ENCODE measurements at regions not wholly inside any gene's neighbourhood (a gene's known extent, or its start where the extent isn't known, plus 50 kb on each side); places are given as distances from the start of the nearest gene placed in this dataset.

DNA sequence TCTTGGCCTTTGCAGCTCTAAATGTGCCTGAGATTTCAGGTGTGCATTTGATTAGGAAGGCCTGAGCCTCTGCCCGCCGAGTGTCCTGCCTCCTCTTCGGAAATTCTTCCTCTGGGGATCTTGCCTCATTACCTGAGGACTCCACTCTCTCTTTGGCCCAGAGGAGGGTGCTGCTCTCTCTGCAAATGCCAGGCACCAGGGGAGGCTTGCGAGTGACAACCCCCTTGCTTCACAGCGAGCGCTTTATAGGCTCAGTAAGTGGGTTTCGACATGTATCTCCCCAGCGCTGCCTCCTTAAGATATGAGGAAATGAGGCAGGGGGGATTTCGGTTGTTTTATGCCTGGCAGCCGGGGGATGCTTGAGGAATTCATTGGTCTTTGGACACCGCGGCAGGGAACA lies 423.9 kb downstream of the GLRX3 start:
- no peak for TF ChIP-seq FOXM1 (IDR thresholded peaks at IDR 0.05; ENCODE audit: borderline replicate concordance)
- no peak for TF ChIP-seq PKNOX1 (IDR thresholded peaks at IDR 0.05)
- no peak for TF ChIP-seq ARNT (IDR thresholded peaks at IDR 0.05)
- TF ChIP-seq FOXA1 (IDR thresholded peaks at IDR 0.05) = no peak
- no peak for TF ChIP-seq LEF1 (IDR thresholded peaks at IDR 0.05; ENCODE audit: borderline replicate concordance)
- TF ChIP-seq TARDBP (IDR thresholded peaks at IDR 0.05) = no peak
- TF ChIP-seq HDGF (IDR thresholded peaks at IDR 0.05; ENCODE audit: borderline replicate concordance) = no peak
- TF ChIP-seq FOXK2 (IDR thresholded peaks at IDR 0.05) = no peak
- no peak for TF ChIP-seq ELF4 (IDR thresholded peaks at IDR 0.05)
- TF ChIP-seq CTBP1 (IDR thresholded peaks at IDR 0.05; ENCODE audit: borderline replicate concordance) = no peak
- DNase-seq (ENCODE audit: extremely low spot score) = no peak
- CTCF ChIA-PET = no interaction called here
- POLR2A ChIA-PET = no interaction called here

- no peak for DNase-seq (ENCODE audit: extremely low spot score)
- ChIA-PET POLR2A (no interaction called here), CTCF (no interaction called here)
- TF ChIP-seq ARNT (IDR thresholded peaks at IDR 0.05) (no peak), CTBP1 (IDR thresholded peaks at IDR 0.05; ENCODE audit: borderline replicate concordance) (no peak), LEF1 (IDR thresholded peaks at IDR 0.05; ENCODE audit: borderline replicate concordance) (no peak), BHLHE40 (IDR thresholded peaks at IDR 0.05; ENCODE audit: borderline replicate concordance) (no peak), HDGF (IDR thresholded peaks at IDR 0.05; ENCODE audit: borderline replicate concordance) (no peak), SP1 (IDR thresholded peaks at IDR 0.05) (no peak), FOXK2 (IDR thresholded peaks at IDR 0.05) (no peak), SUZ12 (IDR thresholded peaks at IDR 0.05) (no peak), FOXA1 (IDR thresholded peaks at IDR 0.05) (no peak), PKNOX1 (IDR thresholded peaks at IDR 0.05) (no peak), ELF4 (IDR thresholded peaks at IDR 0.05) (no peak), L3MBTL2 (conservative IDR thresholded peaks at IDR 0.05) (no peak), FOXM1 (IDR thresholded peaks at IDR 0.05; ENCODE audit: borderline replicate concordance) (no peak), TARDBP (IDR thresholded peaks at IDR 0.05) (no peak), NFRKB (IDR thresholded peaks at IDR 0.05) (no peak), ZNF384 (IDR thresholded peaks at IDR 0.05) (no peak)
Measured at GRCh38 chr10:130560573-130560972, 424.4 kb downstream of the GLRX3 start.

DNA sequence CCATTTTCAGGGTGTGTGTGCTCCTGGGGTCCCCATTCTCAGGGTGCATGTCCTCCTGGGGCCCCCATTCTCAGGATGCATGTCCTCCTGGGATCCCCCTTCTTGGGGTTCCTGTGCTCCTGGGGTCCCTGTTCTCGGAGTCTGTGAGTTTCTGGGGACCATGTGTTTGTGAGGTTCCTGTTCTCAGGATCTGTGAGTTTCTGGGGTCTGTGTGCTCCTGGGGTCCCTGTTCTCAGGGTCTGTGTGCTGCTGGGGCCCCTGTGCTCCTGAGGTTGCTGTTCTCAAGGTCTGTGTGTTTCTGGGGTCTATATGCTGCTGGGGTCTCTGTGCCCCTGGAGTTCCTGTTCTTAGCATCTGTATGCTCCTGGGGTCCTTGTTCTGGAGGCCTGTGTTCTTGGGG lies 425.5 kb downstream of the GLRX3 start:
- DNase-seq (ENCODE audit: extremely low spot score) = no peak
- ChIA-PET CTCF (no interaction called here), POLR2A (no interaction called here)

GRCh38 chr10:130567011-130567410 lies 430.8 kb downstream of the GLRX3 start:
- no peak for DNase-seq (ENCODE audit: extremely low spot score)
- CTCF ChIA-PET = no interaction called here
- TF ChIP-seq HDGF (IDR thresholded peaks at IDR 0.05; ENCODE audit: borderline replicate concordance) (no peak), ZNF384 (IDR thresholded peaks at IDR 0.05) (no peak), BHLHE40 (IDR thresholded peaks at IDR 0.05; ENCODE audit: borderline replicate concordance) (no peak), FOXK2 (IDR thresholded peaks at IDR 0.05) (no peak), ARNT (IDR thresholded peaks at IDR 0.05) (no peak), PKNOX1 (IDR thresholded peaks at IDR 0.05) (no peak), L3MBTL2 (conservative IDR thresholded peaks at IDR 0.05) (no peak), CTBP1 (IDR thresholded peaks at IDR 0.05; ENCODE audit: borderline replicate concordance) (no peak), SP1 (IDR thresholded peaks at IDR 0.05) (no peak), LEF1 (IDR thresholded peaks at IDR 0.05; ENCODE audit: borderline replicate concordance) (no peak), SUZ12 (IDR thresholded peaks at IDR 0.05) (no peak), NFRKB (IDR thresholded peaks at IDR 0.05) (no peak), FOXM1 (IDR thresholded peaks at IDR 0.05; ENCODE audit: borderline replicate concordance) (no peak), TARDBP (IDR thresholded peaks at IDR 0.05) (no peak), ELF4 (IDR thresholded peaks at IDR 0.05) (no peak), FOXA1 (IDR thresholded peaks at IDR 0.05) (no peak)
- POLR2A ChIA-PET = interaction anchor here (0.6 kb wide), 1 partner anchor 392 kb away, joined by 3 read pairs; no protein-coding TSS in a partner anchor

More for the DNA sequence above, 425.5 kb downstream of the GLRX3 start:
- no peak for TF ChIP-seq L3MBTL2 (conservative IDR thresholded peaks at IDR 0.05)
- no peak for TF ChIP-seq TARDBP (IDR thresholded peaks at IDR 0.05)
- TF ChIP-seq SP1 (IDR thresholded peaks at IDR 0.05) = no peak
- TF ChIP-seq HDGF (IDR thresholded peaks at IDR 0.05; ENCODE audit: borderline replicate concordance) = no peak

- no peak for TF ChIP-seq SP1 (IDR thresholded peaks at IDR 0.05)
- TF ChIP-seq LEF1 (IDR thresholded peaks at IDR 0.05; ENCODE audit: borderline replicate concordance) = no peak
- no peak for TF ChIP-seq L3MBTL2 (conservative IDR thresholded peaks at IDR 0.05)
- TF ChIP-seq ARNT (IDR thresholded peaks at IDR 0.05) = no peak
- TF ChIP-seq FOXM1 (IDR thresholded peaks at IDR 0.05; ENCODE audit: borderline replicate concordance) = no peak
- no peak for TF ChIP-seq TARDBP (IDR thresholded peaks at IDR 0.05)
- no peak for TF ChIP-seq BHLHE40 (IDR thresholded peaks at IDR 0.05; ENCODE audit: borderline replicate concordance)
- TF ChIP-seq NFRKB (IDR thresholded peaks at IDR 0.05) = no peak
- TF ChIP-seq FOXA1 (IDR thresholded peaks at IDR 0.05) = no peak
- TF ChIP-seq PKNOX1 (IDR thresholded peaks at IDR 0.05) = no peak
- TF ChIP-seq ELF4 (IDR thresholded peaks at IDR 0.05) = no peak
- TF ChIP-seq FOXK2 (IDR thresholded peaks at IDR 0.05) = no peak
- no peak for TF ChIP-seq CTBP1 (IDR thresholded peaks at IDR 0.05; ENCODE audit: borderline replicate concordance)
- no peak for TF ChIP-seq ZNF384 (IDR thresholded peaks at IDR 0.05)
- no peak for TF ChIP-seq HDGF (IDR thresholded peaks at IDR 0.05; ENCODE audit: borderline replicate concordance)
- TF ChIP-seq SUZ12 (IDR thresholded peaks at IDR 0.05) = no peak
- POLR2A ChIA-PET = interaction anchor here (0.6 kb wide), 1 partner anchor 392 kb away, joined by 3 read pairs; no protein-coding TSS in a partner anchor
- DNase-seq (ENCODE audit: extremely low spot score) = no peak
- CTCF ChIA-PET = no interaction called here
Measured at GRCh38 chr10:130567436-130567835, 431.2 kb downstream of the GLRX3 start.

All from HEK293T (cell line).